IPS DF 6.9 (cell line): ENCODE measurements at regions not wholly inside any gene's neighbourhood (a gene's known extent, or its start where the extent isn't known, plus 50 kb on each side); places are given as distances from the start of the nearest gene placed in this dataset.

Source experiments
- DNase-seq: peaks from one replicate; pipeline ENCODE4 v3.0.0-alpha.2; 2013; ENCODE audit warnings: low read depth, low spot score
- H3K27ac ChIP-seq: one replicate; pipeline ENCODE4 v1.5.1; 2013; ENCODE audit warnings: low read length, control low read depth
- H3K27me3 ChIP-seq: 2 replicates; pipeline ENCODE4 v1.6.1; 2013; ENCODE audit warnings: mild to moderate bottlenecking, low read length; ENCODE audit not compliant: control insufficient read depth, insufficient read depth
- H3K36me3 ChIP-seq: 2 replicates; pipeline ENCODE4 v1.6.1; 2013; ENCODE audit warnings: low read length; ENCODE audit not compliant: control insufficient read depth, insufficient read depth
- H3K4me1 ChIP-seq: 2 replicates; pipeline ENCODE4 v1.6.1; 2013; ENCODE audit warnings: low read length; ENCODE audit not compliant: control insufficient read depth, insufficient read depth
- H3K4me3 ChIP-seq: 2 replicates; pipeline ENCODE4 v1.5.1; 2013; ENCODE audit warnings: mild to moderate bottlenecking, low read length
- H3K9me3 ChIP-seq: 2 replicates; pipeline ENCODE4 v1.6.1; 2013; ENCODE audit warnings: low read length, inconsistent platforms; ENCODE audit not compliant: control insufficient read depth, insufficient read depth
- WGBS: extraction: QIAGEN DNeasy Blood & Tissue Kit; methylation state at CpG from one replicate; pipeline ENCODE4 v1.1.7; 2013; ENCODE audit warnings: mixed read lengths, missing lambda C conversion rate; ENCODE audit not compliant: insufficient read length, insufficient coverage; 5-methylcytosine and 5-hydroxymethylcytosine counted together

DNA sequence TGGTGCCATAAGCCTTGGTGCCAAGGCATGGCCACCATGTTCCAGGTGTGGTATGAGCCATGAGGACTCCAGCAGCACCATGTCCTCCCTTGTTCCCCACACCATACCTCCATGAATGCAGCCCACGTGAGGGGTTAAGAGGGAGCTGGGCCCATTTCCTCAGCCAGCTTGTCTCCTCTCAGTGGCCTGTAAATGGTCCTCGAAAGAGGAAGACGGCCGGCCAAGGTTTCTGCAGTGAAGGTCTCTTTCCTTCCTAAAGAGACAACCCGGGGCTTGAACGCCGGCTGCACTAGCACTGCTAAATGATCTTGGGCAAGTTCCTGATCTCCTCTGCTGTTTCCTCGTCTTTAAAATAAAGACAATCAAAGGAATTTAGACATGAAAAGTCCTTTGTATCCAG, 154.0 kb downstream of the BMP7 start:
- WGBS: no CpG with 5 or more reads among the region's 8 CpGs
- DNase-seq: no peak
- no peaks in the 10 kb centered on the region; the same call in 1 of the 2 replicates for H3K36me3 ChIP-seq
- no peaks in the 10 kb centered on the region for H3K4me1 ChIP-seq
- H3K27me3 ChIP-seq: no peaks in the 10 kb centered on the region
- H3K27ac ChIP-seq: no peak overlapping the region
- no peak overlapping the region for H3K4me3 ChIP-seq
- no peaks in the 10 kb centered on the region for H3K9me3 ChIP-seq

- WGBS: no CpG with 5 or more reads among the region's 8 CpGs
- Histone ChIP-seq H3K36me3 (no peaks in the 10 kb centered on the region; the same call in 1 of the 2 replicates), H3K27ac (no peak overlapping the region), H3K27me3 (no peaks in the 10 kb centered on the region), H3K9me3 (no peaks in the 10 kb centered on the region), H3K4me1 (no peaks in the 10 kb centered on the region), H3K4me3 (no peak overlapping the region)
- no peak for DNase-seq
Measured at GRCh38 chr20:57114290-57115005, 152.0 kb downstream of the BMP7 start.

GRCh38 chr20:57117296-57117695, 149.1 kb downstream of the BMP7 start:
- no peaks in the 10 kb centered on the region for H3K27me3 ChIP-seq
- no peak overlapping the region for H3K4me3 ChIP-seq
- no peak overlapping the region for H3K27ac ChIP-seq
- H3K36me3 ChIP-seq: no peaks in the 10 kb centered on the region
- no CpG with 5 or more reads among the region's 7 CpGs for WGBS
- no peaks in the 10 kb centered on the region for H3K9me3 ChIP-seq
- DNase-seq: no peak
- no peaks in the 10 kb centered on the region for H3K4me1 ChIP-seq

DNA sequence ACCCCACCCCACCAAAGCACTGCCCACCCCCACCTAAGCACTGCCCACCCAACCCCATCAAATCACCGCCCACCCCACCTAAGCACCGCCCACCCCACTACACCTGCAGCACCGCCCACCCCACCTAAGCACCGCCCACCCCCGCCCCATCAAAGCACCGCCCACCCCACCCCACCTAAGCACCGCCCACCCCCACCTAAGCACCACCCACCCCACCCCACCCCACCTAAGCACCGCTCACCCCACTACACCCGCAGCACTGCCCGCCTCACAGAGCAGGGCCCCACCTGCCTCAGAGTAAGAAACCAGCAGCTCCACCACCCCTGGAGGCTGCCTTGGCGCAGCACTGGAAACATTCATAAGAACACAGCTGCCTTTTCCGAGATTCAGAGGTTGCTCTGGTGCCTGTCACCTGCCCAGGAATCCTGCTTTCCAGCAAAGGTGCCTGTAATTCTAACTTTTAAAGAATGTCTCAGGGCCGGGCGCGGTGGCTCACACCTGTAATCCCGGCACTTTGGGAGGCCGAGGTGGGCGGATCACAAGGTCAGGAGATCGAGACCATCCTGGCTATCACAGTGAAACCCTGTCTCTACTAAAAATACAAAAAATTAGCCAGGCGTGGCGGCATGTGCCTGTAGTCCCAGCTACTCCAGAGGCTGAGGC, 148.2 kb downstream of the BMP7 start:
- H3K4me1 ChIP-seq: no peaks in the 10 kb centered on the region
- no CpG with 5 or more reads among the region's 21 CpGs for WGBS

More for the DNA sequence above, 148.2 kb downstream of the BMP7 start:
- H3K27ac ChIP-seq: no peak overlapping the region
- no peak for DNase-seq
- no peak overlapping the region for H3K4me3 ChIP-seq
- H3K36me3 ChIP-seq: no peaks in the 10 kb centered on the region
- H3K27me3 ChIP-seq: no peaks in the 10 kb centered on the region
- H3K9me3 ChIP-seq: no peaks in the 10 kb centered on the region
